Spleen (tissue), 7 donors: ENCODE measurements at regions not wholly inside any gene's neighbourhood (a gene's known extent, or its start where the extent isn't known, plus 50 kb on each side); places are given as distances from the start of the nearest gene placed in this dataset.

ENCODE experiments used
- CTCF ChIP-seq, 11 experiments: fragments of 200-600 bp in 7 of 11; fragments of 450-650 bp in 4 of 11; sonication (generic) in 4 of 11; IDR thresholded peaks in 8 of 11; conservative IDR thresholded peaks in 3 of 11; 1 replicate in 7 of 11; 2 replicates in 4 of 11; pipeline versions ENCODE4 v1.4.0 to v1.8.0; 2016 to 2021; ENCODE audit warnings: antibody characterized with exemption in 11 of 11, inconsistent platforms in 4 of 11, mild to moderate bottlenecking in 1 of 11
- POLR2A ChIP-seq, 3 donors: fragments of 450-650 bp; IDR thresholded peaks; one replicate each; pipeline ENCODE4 v1.5.1; 2017; ENCODE audit warnings: antibody characterized with exemption in 3 of 3, mild to moderate bottlenecking in 1 of 3
- POLR2AphosphoS5 ChIP-seq, 3 donors: sonication (generic); formaldehyde crosslinking; IDR thresholded peaks; one replicate each; pipeline ENCODE4 v1.5.1; 2017; ENCODE audit warnings: antibody characterized with exemption in 3 of 3
- donor health status: DM: no; HTN: no; CAD: no; lungs with moderate emphysema.
- donor health status: DM: no; HTN: no; CAD: no.
- donor health status: DM: no; HTN: no; CAD: no.

GRCh38 chr2:20144196-20144595 lies 80.7 kb downstream of the SDC1 start:
- TF ChIP-seq CTCF (IDR thresholded peaks at IDR 0.05 in 8 of 11, conservative IDR thresholded peaks at IDR 0.05 in 3 of 11) (no peak), POLR2A (IDR thresholded peaks at IDR 0.05) (no peak), POLR2AphosphoS5 (IDR thresholded peaks at IDR 0.05) (no peak)
